DOHH2 (cell line): ENCODE measurements at regions not wholly inside any gene's neighbourhood (a gene's known extent, or its start where the extent isn't known, plus 50 kb on each side); places are given as distances from the start of the nearest gene placed in this dataset.

Source experiments
- CTCF ChIP-seq: fragments of 200-600 bp; sonication (generic); IDR thresholded peaks from one replicate; pipeline ENCODE4 v1.5.1; 2014; ENCODE audit warnings: antibody characterized with exemption, mild to moderate bottlenecking, low read depth, low read length; ENCODE audit not compliant: poor library complexity, severe bottlenecking
- EZH2phosphoT487 ChIP-seq: fragments of 200-600 bp; sonication (generic); IDR thresholded peaks from 2 replicates; pipeline ENCODE4 v1.6.1; 2017; ENCODE audit warnings: borderline replicate concordance, mild to moderate bottlenecking, antibody characterized with exemption, low read length, moderate library complexity, mixed read lengths

- TF ChIP-seq CTCF, result no peak
- no peak for TF ChIP-seq EZH2phosphoT487
Observed at GRCh38 chr6:53439556-53439955, 90.8 kb upstream of the ELOVL5 start.
